HK-2 (cell line): ENCODE measurements at regions not wholly inside any gene's neighbourhood (a gene's known extent, or its start where the extent isn't known, plus 50 kb on each side); places are given as distances from the start of the nearest gene placed in this dataset.
"Not testable (repeated sequence)": the region's sequence is repeated elsewhere in the genome, so short reads cannot be mapped to it uniquely, and the experiment has no call there.

Experiments used
- DNase-seq: peaks from one replicate; pipeline ENCODE4 v3.0.0-alpha.2; 2018; ENCODE audit not compliant: unreplicated experiment

- DNase-seq, result no peak
Observed at GRCh38 chr9:13444245-13445102, 165.0 kb upstream of the MPDZ start.

- no peak for DNase-seq
Observed at GRCh38 chr9:13443346-13444244, 164.1 kb upstream of the MPDZ start.

- DNase-seq, result no peak
Observed at GRCh38 chr9:13439685-13440476, 160.4 kb upstream of the MPDZ start.

GRCh38 chr9:13437866-13438265 is 158.4 kb upstream of the MPDZ start:
- DNase-seq, result no peak

- no peak for DNase-seq
Observed at GRCh38 chr9:13436591-13436990, 157.1 kb upstream of the MPDZ start.

GRCh38 chr9:13433453-13433852 is 154.0 kb upstream of the MPDZ start:
- DNase-seq, result not testable (repeated sequence)

GRCh38 chr9:13432904-13433303 is 153.4 kb upstream of the MPDZ start:
- DNase-seq, result no peak

- no peak for DNase-seq
Observed at GRCh38 chr9:13431692-13432091, 152.2 kb upstream of the MPDZ start.

GRCh38 chr9:13431222-13431536 is 151.7 kb upstream of the MPDZ start:
- no peak for DNase-seq

GRCh38 chr9:13430368-13431221 is 151.1 kb upstream of the MPDZ start:
- no peak for DNase-seq

GRCh38 chr9:13429301-13430190 is 150.1 kb upstream of the MPDZ start:
- DNase-seq, result no peak

- DNase-seq, result no peak
Observed at GRCh38 chr9:13428766-13429165, 149.3 kb upstream of the MPDZ start.

- DNase-seq, result no peak
Observed at GRCh38 chr9:13427587-13427986, 148.1 kb upstream of the MPDZ start.

GRCh38 chr9:13426606-13427005 is 147.1 kb upstream of the MPDZ start:
- DNase-seq, result no peak

GRCh38 chr9:13424872-13425271 is 145.4 kb upstream of the MPDZ start:
- no peak for DNase-seq

GRCh38 chr9:13424204-13424603 is 144.7 kb upstream of the MPDZ start:
- no peak for DNase-seq

- DNase-seq, result no peak
Observed at GRCh38 chr9:13414349-13414748, 134.9 kb upstream of the MPDZ start.

GRCh38 chr9:13412331-13412730 is 132.8 kb upstream of the MPDZ start:
- no peak for DNase-seq

- no peak for DNase-seq
Observed at GRCh38 chr9:13411791-13412190, 132.3 kb upstream of the MPDZ start.

- DNase-seq, result no peak
Observed at GRCh38 chr9:13410566-13411031, 131.1 kb upstream of the MPDZ start.
